HAP-1 (cell line): ENCODE measurements at regions not wholly inside any gene's neighbourhood (a gene's known extent, or its start where the extent isn't known, plus 50 kb on each side); places are given as distances from the start of the nearest gene placed in this dataset.

Experiments used
- DNase-seq, 2 experiments: peaks; one replicate each; pipeline ENCODE4 v3.0.0-alpha.2; 2016 to 2020; ENCODE audit warnings: low spot score in 2 of 2
- H3K27me3 ChIP-seq: fragments of 250-450 bp; sonication (Bioruptor Pico); 2 replicates; pipeline ENCODE4 v1.5.1; 2020; ENCODE audit warnings: low read depth, mild to moderate bottlenecking, moderate library complexity
- H3K36me3 ChIP-seq: fragments of 250-450 bp; sonication (Bioruptor Pico); replicated peaks from 2 replicates; pipeline ENCODE4 v1.5.1; 2020; ENCODE audit warnings: mild to moderate bottlenecking
- H3K4me1 ChIP-seq: fragments of 250-450 bp; sonication (Bioruptor Pico); 2 replicates; pipeline ENCODE4 v1.5.1; 2020; ENCODE audit warnings: mild to moderate bottlenecking
- H3K4me3 ChIP-seq: fragments of 250-450 bp; sonication (Bioruptor Pico); 2 replicates; pipeline ENCODE4 v1.5.1; 2020; ENCODE audit warnings: mild to moderate bottlenecking, moderate library complexity
- H3K9me3 ChIP-seq: fragments of 250-450 bp; sonication (Bioruptor Pico); 2 replicates; pipeline ENCODE4 v1.5.1; 2020; ENCODE audit warnings: mild to moderate bottlenecking, moderate library complexity
- in situ Hi-C: fragments of 300-500 bp; cut with MboI; formaldehyde crosslinking; loops from 3 replicates; pipeline ENCODE4 v1.14.3; 2020; ENCODE audit warnings: low sequenced_read_pairs, inconsistent platforms, mixed read lengths

DNA sequence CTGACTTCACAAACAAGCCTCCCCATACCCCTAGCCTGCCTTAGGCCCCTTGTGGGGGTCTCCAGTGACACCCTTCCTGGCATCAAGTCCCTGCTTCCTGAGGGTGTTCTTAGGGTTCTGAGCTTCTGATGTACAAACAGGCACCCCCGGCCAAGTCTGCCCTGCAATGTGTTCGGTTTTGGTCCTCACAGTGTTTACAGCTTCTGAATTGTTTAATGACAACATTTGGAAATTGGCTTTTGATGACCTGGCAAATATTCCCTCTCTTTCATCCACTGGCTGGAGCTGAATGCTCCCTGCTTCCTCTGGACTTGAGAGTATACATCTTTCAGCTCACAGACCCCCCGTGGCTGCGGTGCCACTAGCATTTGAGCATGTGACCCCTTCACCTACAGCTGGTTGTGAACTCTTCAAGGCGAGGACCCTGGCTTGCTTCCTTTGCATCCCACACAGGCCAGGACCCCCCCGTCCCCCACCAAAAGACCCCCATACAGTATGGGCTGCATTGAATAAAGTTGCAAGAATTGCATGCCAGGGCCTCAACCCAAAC lies 180.8 kb downstream of the KATNIP start:
- H3K27me3 ChIP-seq: no peaks in the 10 kb centered on the region
- no peaks in the 10 kb centered on the region for H3K9me3 ChIP-seq
- H3K36me3 ChIP-seq: no peaks in the 10 kb centered on the region
- H3K4me3 ChIP-seq: no peak overlapping the region
- H3K4me1 ChIP-seq: no peaks in the 10 kb centered on the region
- in situ Hi-C loops: no loop called here
- no peak for DNase-seq

DNA sequence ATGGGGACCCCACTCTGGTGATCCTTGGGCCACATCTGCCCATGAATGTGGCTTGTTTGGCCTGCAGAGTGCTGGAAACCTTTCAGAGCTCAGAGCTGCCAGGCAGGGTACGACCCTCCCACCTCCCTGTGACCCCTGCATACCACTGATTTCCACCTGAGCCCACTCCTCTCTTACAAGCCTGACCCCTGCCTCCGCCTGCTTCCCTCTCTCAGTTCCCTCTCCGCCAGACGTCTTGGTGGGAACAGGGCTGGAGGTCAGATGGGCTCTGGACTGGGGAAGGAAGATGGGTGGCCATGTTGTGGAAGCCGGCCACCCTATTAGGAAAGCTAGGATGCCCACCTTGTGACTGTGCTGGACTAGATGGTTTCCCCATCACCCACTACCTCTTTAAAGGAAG lies 185.1 kb downstream of the KATNIP start:
- no peaks in the 10 kb centered on the region for H3K36me3 ChIP-seq
- no peaks in the 10 kb centered on the region for H3K27me3 ChIP-seq
- no peaks in the 10 kb centered on the region for H3K4me1 ChIP-seq
- DNase-seq: no peak
- in situ Hi-C loops: no loop called here
- H3K9me3 ChIP-seq: no peaks in the 10 kb centered on the region
- H3K4me3 ChIP-seq: no peak overlapping the region

- Histone ChIP-seq H3K4me1 (no peaks in the 10 kb centered on the region), H3K9me3 (no peaks in the 10 kb centered on the region), H3K27me3 (no peaks in the 10 kb centered on the region), H3K36me3 (no peaks in the 10 kb centered on the region), H3K4me3 (no peak overlapping the region)
- DNase-seq: no peak
- in situ Hi-C loops: no loop called here
Measured at GRCh38 chr16:27736431-27736830, 186.5 kb downstream of the KATNIP start.

GRCh38 chr16:27737513-27737912 lies 187.6 kb downstream of the KATNIP start:
- Histone ChIP-seq H3K9me3 (no peaks in the 10 kb centered on the region), H3K4me1 (no peaks in the 10 kb centered on the region), H3K36me3 (no peaks in the 10 kb centered on the region), H3K27me3 (no peaks in the 10 kb centered on the region), H3K4me3 (no peak overlapping the region)
- no peak for DNase-seq
- in situ Hi-C loops: no loop called here
